GM13977 (cell line): ENCODE measurements at regions not wholly inside any gene's neighbourhood (a gene's known extent, or its start where the extent isn't known, plus 50 kb on each side); places are given as distances from the start of the nearest gene placed in this dataset.
"Not testable (repeated sequence)": the region's sequence is repeated elsewhere in the genome, so short reads cannot be mapped to it uniquely, and the experiment has no call there.

Experiments used
- DNase-seq: peaks from one replicate; pipeline ENCODE4 v3.0.0; 2012; ENCODE audit warnings: low spot score
- CTCF ChIP-seq: IDR thresholded peaks from 2 replicates; pipeline ENCODE4 v1.5.1; 2012; ENCODE audit warnings: mild to moderate bottlenecking, control low read depth; ENCODE audit not compliant: insufficient read depth; ENCODE audit errors: extremely low read depth, missing control alignments
- in situ Hi-C: fragments of 300-500 bp; cut with MboI; formaldehyde crosslinking; loops from one replicate; pipeline ENCODE4 v1.12.0; 2022; ENCODE audit warnings: low sequenced_read_pairs, low pct_unique_long_range_greater_than_20kb, mixed read lengths, inconsistent platforms; ENCODE audit not compliant: unreplicated experiment

GRCh38 chr11:70597006-70597555 is 198.8 kb downstream of the CTTN start:
- DNase-seq: no peak
- TF ChIP-seq CTCF: no peak
- in situ Hi-C loops: no loop called here

- TF ChIP-seq CTCF: no peak
- no peak for DNase-seq
- in situ Hi-C loops: no loop called here
Observed at GRCh38 chr11:70597751-70598625, 199.7 kb downstream of the CTTN start.

- in situ Hi-C loops: not testable (repeated sequence)
Observed at GRCh38 chr11:70600911-70601415, 202.6 kb downstream of the CTTN start.

GRCh38 chr11:70601861-70602538 is 203.7 kb downstream of the CTTN start:
- DNase-seq: no peak
- in situ Hi-C loops: no loop called here
- TF ChIP-seq CTCF: no peak

More at GRCh38 chr11:70600911-70601415, 202.6 kb downstream of the CTTN start:
- not testable (repeated sequence) for DNase-seq

GRCh38 chr11:70603114-70603755 is 204.9 kb downstream of the CTTN start:
- TF ChIP-seq CTCF: no peak
- no peak for DNase-seq
- in situ Hi-C loops: no loop called here

- in situ Hi-C loops: no loop called here
- TF ChIP-seq CTCF: no peak
- DNase-seq: no peak
Observed at GRCh38 chr11:70603756-70604211, 205.5 kb downstream of the CTTN start.
